ENCODE measurements at regions not wholly inside any gene's neighbourhood (a gene's known extent, or its start where the extent isn't known, plus 50 kb on each side); places are given as distances from the start of the nearest gene placed in this dataset.

GRCh38 chr13:47251771-47252170 is 354.9 kb upstream of the HTR2A start:
- POLR2A ChIA-PET, result no interaction called here
- Histone ChIP-seq H3K4me3 (ENCODE audit: low read depth, low read length) (no peak overlapping the region), H3K27ac (ENCODE audit: extremely low read depth, low read depth, low read length) (no peak overlapping the region), H3K36me3 (ENCODE audit: control insufficient read depth in 2 of 2, insufficient read depth in 1 of 2, low read length in 2 of 2) (no peaks in the 10 kb centered on the region), H3K9me3 (ENCODE audit: control insufficient read depth, insufficient read depth, low read depth, low read length) (no peaks in the 10 kb centered on the region), H3K4me1 (ENCODE audit: control insufficient read depth, insufficient read depth, low read length) (no peaks in the 10 kb centered on the region)
- TF ChIP-seq GFI1B (tag by site-specific recombination; IDR thresholded peaks at IDR 0.05) (no peak), ZBTB48 (tag by site-specific recombination; IDR thresholded peaks at IDR 0.05) (no peak), ZNF776 (tag by site-specific recombination; IDR thresholded peaks at IDR 0.05; ENCODE audit: borderline replicate concordance) (no peak), ZNF830 (tag by site-specific recombination; IDR thresholded peaks at IDR 0.05; ENCODE audit: low read depth) (no peak), ZNF610 (tag by site-specific recombination; IDR thresholded peaks at IDR 0.05; ENCODE audit: borderline replicate concordance) (no peak), PRDM10 (tag by site-specific recombination; IDR thresholded peaks at IDR 0.05) (no peak), ZNF366 (tag by site-specific recombination; conservative IDR thresholded peaks at IDR 0.05) (no peak), ZNF660 (tag by site-specific recombination; IDR thresholded peaks at IDR 0.05) (no peak), ZNF777 (tag by site-specific recombination; IDR thresholded peaks at IDR 0.05; ENCODE audit: borderline replicate concordance) (no peak), AEBP2 (tag by site-specific recombination; IDR thresholded peaks at IDR 0.05; ENCODE audit: borderline replicate concordance) (no peak), ZXDB (tag by site-specific recombination; IDR thresholded peaks at IDR 0.05) (no peak), ZNF585B (tag by site-specific recombination; IDR thresholded peaks at IDR 0.05) (no peak), ZNF624 (tag by site-specific recombination; IDR thresholded peaks at IDR 0.05) (no peak)
- CTCF ChIA-PET, result no interaction called here

GRCh38 chr13:47250146-47250545 is 353.3 kb upstream of the HTR2A start:
- ChIA-PET POLR2A (no interaction called here), CTCF (no interaction called here)
- Histone ChIP-seq H3K4me1 (ENCODE audit: control insufficient read depth, insufficient read depth, low read length) (no peaks in the 10 kb centered on the region), H3K36me3 (ENCODE audit: control insufficient read depth in 2 of 2, insufficient read depth in 1 of 2, low read length in 2 of 2) (no peaks in the 10 kb centered on the region), H3K9me3 (ENCODE audit: control insufficient read depth, insufficient read depth, low read depth, low read length) (no peaks in the 10 kb centered on the region), H3K27ac (ENCODE audit: extremely low read depth, low read depth, low read length) (no peak overlapping the region), H3K4me3 (ENCODE audit: low read depth, low read length) (no peak overlapping the region)
- TF ChIP-seq ZNF639 (tag by site-specific recombination; IDR thresholded peaks at IDR 0.05) (no peak), ZNF776 (tag by site-specific recombination; IDR thresholded peaks at IDR 0.05; ENCODE audit: borderline replicate concordance) (no peak), ZSCAN18 (tag by site-specific recombination; IDR thresholded peaks at IDR 0.05) (no peak), ZNF202 (tag by site-specific recombination; IDR thresholded peaks at IDR 0.05; ENCODE audit: borderline replicate concordance) (no peak), ZNF76 (tag by site-specific recombination; IDR thresholded peaks at IDR 0.05; ENCODE audit: borderline replicate concordance, low read depth) (no peak), ZSCAN16 (tag by site-specific recombination; IDR thresholded peaks at IDR 0.05) (no peak), ZNF549 (tag by site-specific recombination; IDR thresholded peaks at IDR 0.05) (no peak), ZNF555 (tag by site-specific recombination; conservative IDR thresholded peaks at IDR 0.05) (no peak), ZNF266 (tag by site-specific recombination; IDR thresholded peaks at IDR 0.05; ENCODE audit: low read depth) (no peak), ZNF501 (tag by site-specific recombination; IDR thresholded peaks at IDR 0.05) (no peak), ZNF777 (tag by site-specific recombination; IDR thresholded peaks at IDR 0.05; ENCODE audit: borderline replicate concordance) (no peak)
